Mesendoderm (in vitro differentiated cells): ENCODE measurements at regions not wholly inside any gene's neighbourhood (a gene's known extent, or its start where the extent isn't known, plus 50 kb on each side); places are given as distances from the start of the nearest gene placed in this dataset.

ENCODE experiments used
- DNase-seq: peaks from one replicate; pipeline ENCODE4 v3.0.0; 2013
- H2AK5ac ChIP-seq: 2 replicates; pipeline ENCODE4 v1.6.1; 2013; ENCODE audit warnings: low read length, inconsistent platforms
- H2BK120ac ChIP-seq: 2 replicates; pipeline ENCODE4 v1.6.1; 2013; ENCODE audit warnings: low read depth, mild to moderate bottlenecking, low read length, moderate library complexity, mixed read lengths
- H2BK15ac ChIP-seq: replicated peaks from 2 replicates; pipeline ENCODE4 v1.6.1; 2013; ENCODE audit warnings: low read depth, mild to moderate bottlenecking, moderate library complexity
- H2BK5ac ChIP-seq: 2 replicates; pipeline ENCODE4 v1.6.1; 2013; ENCODE audit warnings: low read length, inconsistent platforms
- H3K18ac ChIP-seq: 2 replicates; pipeline ENCODE4 v1.6.1; 2013; ENCODE audit warnings: mild to moderate bottlenecking, low read length, mixed read lengths
- H3K23ac ChIP-seq: one replicate; pipeline ENCODE4 v1.6.1; 2013; ENCODE audit warnings: low read length
- H3K27ac ChIP-seq: 2 replicates; pipeline ENCODE4 v1.5.1; 2013; ENCODE audit warnings: low read depth, mild to moderate bottlenecking, inconsistent platforms, low read length, moderate library complexity
- H3K27me3 ChIP-seq: 2 replicates; pipeline ENCODE4 v1.6.1; 2013; ENCODE audit warnings: low read length, control low read depth, mild to moderate bottlenecking, inconsistent platforms; ENCODE audit not compliant: insufficient read depth, poor library complexity
- H3K36me3 ChIP-seq: 2 replicates; pipeline ENCODE4 v1.6.1; 2013; ENCODE audit warnings: low read length, inconsistent platforms; ENCODE audit not compliant: control insufficient read depth, insufficient read depth
- H3K4ac ChIP-seq: one replicate; pipeline ENCODE4 v1.6.1; 2013; ENCODE audit warnings: low read depth, mild to moderate bottlenecking, low read length, moderate library complexity
- H3K4me1 ChIP-seq: 2 replicates; pipeline ENCODE4 v1.6.1; 2013; ENCODE audit warnings: low read depth, low read length, inconsistent platforms; ENCODE audit not compliant: control insufficient read depth
- H3K4me2 ChIP-seq: 2 replicates; pipeline ENCODE4 v1.6.1; 2013; ENCODE audit warnings: low read length
- H3K4me3 ChIP-seq: 2 replicates; pipeline ENCODE4 v1.5.1; 2013; ENCODE audit warnings: mild to moderate bottlenecking, low read length
- H3K56ac ChIP-seq: one replicate; pipeline ENCODE4 v1.6.1; 2013; ENCODE audit warnings: low read length
- H3K79me1 ChIP-seq: 2 replicates; pipeline ENCODE4 v1.6.1; 2013; ENCODE audit warnings: low read length, inconsistent platforms
- H3K79me2 ChIP-seq: 2 replicates; pipeline ENCODE4 v1.6.1; 2013; ENCODE audit warnings: mild to moderate bottlenecking, low read length; ENCODE audit not compliant: control insufficient read depth, insufficient read depth
- H3K9ac ChIP-seq: 2 replicates; pipeline ENCODE4 v1.6.1; 2013; ENCODE audit warnings: low read length, inconsistent platforms
- H4K5ac ChIP-seq: one replicate; pipeline ENCODE4 v1.6.1; 2013; ENCODE audit warnings: low read length
- H4K8ac ChIP-seq: one replicate; pipeline ENCODE4 v1.6.1; 2013; ENCODE audit warnings: low read depth, mild to moderate bottlenecking, control low read depth, low read length, moderate library complexity
- WGBS: extraction: QIAGEN DNeasy Blood & Tissue Kit; methylation state at CpG from one replicate; pipeline ENCODE4 v1.1.7; 2013; ENCODE audit warnings: low lambda C conversion rate, missing lambda C conversion rate; ENCODE audit not compliant: insufficient coverage; ENCODE audit errors: extremely low coverage; 5-methylcytosine and 5-hydroxymethylcytosine counted together

GRCh38 chr1:157409927-157410326 is 142.4 kb downstream of the FCRL5 start:
- Histone ChIP-seq H2BK15ac (no peak overlapping the region), H3K4ac (no peak overlapping the region), H3K9ac (no peak overlapping the region), H3K18ac (no peak overlapping the region), H2BK5ac (no peak overlapping the region), H3K23ac (no peak overlapping the region), H4K8ac (no peak overlapping the region), H3K36me3 (no peaks in the 10 kb centered on the region), H2BK120ac (no peak overlapping the region), H2AK5ac (no peak overlapping the region), H3K4me2 (no peak overlapping the region), H3K27me3 (no peaks in the 10 kb centered on the region), H4K5ac (no peak overlapping the region), H3K79me1 (no peaks in the 10 kb centered on the region), H3K4me1 (peaks cover 4% of the 10 kb centered on the region), H3K4me3 (no peak overlapping the region), H3K79me2 (no peaks in the 10 kb centered on the region), H3K27ac (no peak overlapping the region), H3K56ac (no peak overlapping the region)
- no CpG with 5 or more reads among the region's 6 CpGs for WGBS
- DNase-seq = no peak

DNA sequence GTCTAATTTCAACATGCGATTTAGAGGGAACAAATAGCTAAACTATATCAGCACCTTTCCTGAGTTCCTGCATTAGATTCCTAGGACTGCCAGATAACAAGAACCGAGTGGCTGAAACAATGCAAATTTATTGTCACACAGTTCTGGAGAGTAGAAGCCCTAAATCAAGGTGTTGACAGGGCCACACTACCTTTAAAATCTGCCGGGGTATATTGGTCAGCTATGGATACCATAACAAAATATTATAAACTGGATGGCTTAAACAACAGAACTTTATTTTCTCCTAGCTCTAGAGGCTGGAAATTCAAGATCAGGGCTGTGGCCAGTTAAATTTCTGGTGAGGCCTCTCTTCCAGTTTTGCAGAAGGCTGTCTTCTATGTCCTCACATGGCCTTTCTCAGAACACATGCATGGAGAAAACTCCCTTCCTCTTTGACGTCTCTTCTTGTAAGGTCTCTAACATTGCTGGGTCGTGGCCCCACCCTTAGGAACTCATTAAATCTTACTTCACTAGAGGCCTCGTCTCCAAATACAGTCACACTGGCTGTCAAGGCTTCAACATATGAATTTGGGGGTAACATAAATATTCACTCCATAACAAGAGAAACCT is 144.3 kb downstream of the FCRL5 start:
- WGBS = no CpG with 5 or more reads among the region's 6 CpGs
- H3K79me2 ChIP-seq = no peaks in the 10 kb centered on the region
- no peaks in the 10 kb centered on the region for H3K36me3 ChIP-seq
- H2AK5ac ChIP-seq = no peak overlapping the region
- H2BK5ac ChIP-seq = no peak overlapping the region
- no peak overlapping the region for H3K4ac ChIP-seq
- no peak overlapping the region for H3K56ac ChIP-seq
- no peak overlapping the region for H3K4me2 ChIP-seq
- H3K23ac ChIP-seq = no peak overlapping the region
- H3K4me1 ChIP-seq = peaks cover 6% of the 10 kb centered on the region
- H3K79me1 ChIP-seq = no peaks in the 10 kb centered on the region
- H3K27me3 ChIP-seq = no peaks in the 10 kb centered on the region
- H4K5ac ChIP-seq = no peak overlapping the region
- H3K27ac ChIP-seq = no peak overlapping the region
- H3K9ac ChIP-seq = no peak overlapping the region
- H4K8ac ChIP-seq = no peak overlapping the region
- H3K4me3 ChIP-seq = no peak overlapping the region
- no peak overlapping the region for H2BK15ac ChIP-seq
- H2BK120ac ChIP-seq = no peak overlapping the region
- no peak for DNase-seq
- no peak overlapping the region for H3K18ac ChIP-seq

DNA sequence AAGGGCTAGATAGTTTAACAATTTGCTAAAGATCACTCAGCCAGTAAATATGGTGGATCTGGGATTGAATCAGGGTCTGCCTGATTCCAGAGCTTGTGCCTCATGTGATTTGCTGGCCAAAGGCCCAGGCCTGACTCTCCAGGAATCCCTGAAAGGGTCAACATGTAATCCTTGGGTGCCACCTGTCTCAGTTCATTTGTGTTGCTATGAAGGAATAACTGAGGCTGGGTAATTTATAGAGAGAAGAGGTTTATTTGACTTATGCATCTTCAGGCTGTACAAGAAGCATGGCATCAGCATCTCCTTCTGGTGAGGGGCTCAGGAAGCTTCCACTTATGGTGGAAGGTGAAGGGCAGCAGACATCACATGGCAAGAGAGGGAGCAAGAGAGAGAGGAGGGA is 144.9 kb downstream of the FCRL5 start:
- no peak overlapping the region for H4K8ac ChIP-seq
- DNase-seq = no peak
- no peak overlapping the region for H3K27ac ChIP-seq
- H4K5ac ChIP-seq = no peak overlapping the region
- H3K18ac ChIP-seq = no peak overlapping the region
- no peaks in the 10 kb centered on the region for H3K27me3 ChIP-seq
- H3K36me3 ChIP-seq = no peaks in the 10 kb centered on the region
- no peak overlapping the region for H3K4me2 ChIP-seq
- H3K4me1 ChIP-seq = peaks cover 6% of the 10 kb centered on the region
- H3K79me1 ChIP-seq = no peaks in the 10 kb centered on the region
- no peak overlapping the region for H3K4me3 ChIP-seq
- H2BK5ac ChIP-seq = no peak overlapping the region
- no peak overlapping the region for H3K9ac ChIP-seq
- H2BK120ac ChIP-seq = no peak overlapping the region
- H3K23ac ChIP-seq = no peak overlapping the region
- no peak overlapping the region for H3K4ac ChIP-seq
- no peak overlapping the region for H2BK15ac ChIP-seq
- no peak overlapping the region for H2AK5ac ChIP-seq
- H3K79me2 ChIP-seq = no peaks in the 10 kb centered on the region
- H3K56ac ChIP-seq = no peak overlapping the region

- H3K4me2 ChIP-seq = no peak overlapping the region
- no peak overlapping the region for H2BK15ac ChIP-seq
- no peak overlapping the region for H2BK5ac ChIP-seq
- H3K9ac ChIP-seq = no peak overlapping the region
- peaks cover 3% of the 10 kb centered on the region for H3K4me1 ChIP-seq
- H4K8ac ChIP-seq = no peak overlapping the region
- H2AK5ac ChIP-seq = no peak overlapping the region
- no peak overlapping the region for H3K23ac ChIP-seq
- no peak overlapping the region for H2BK120ac ChIP-seq
- no peak overlapping the region for H3K18ac ChIP-seq
- no peaks in the 10 kb centered on the region for H3K36me3 ChIP-seq
- no peak overlapping the region for H3K4ac ChIP-seq
- no peaks in the 10 kb centered on the region for H3K79me2 ChIP-seq
- no peak overlapping the region for H3K4me3 ChIP-seq
- no peaks in the 10 kb centered on the region for H3K27me3 ChIP-seq
- no peak overlapping the region for H3K56ac ChIP-seq
- H3K79me1 ChIP-seq = no peaks in the 10 kb centered on the region
- H3K27ac ChIP-seq = no peak overlapping the region
- no peak for DNase-seq
- no CpG with 5 or more reads among the region's 4 CpGs for WGBS
- H4K5ac ChIP-seq = no peak overlapping the region
Observed at GRCh38 chr1:157405662-157406061, 146.7 kb downstream of the FCRL5 start.

DNA sequence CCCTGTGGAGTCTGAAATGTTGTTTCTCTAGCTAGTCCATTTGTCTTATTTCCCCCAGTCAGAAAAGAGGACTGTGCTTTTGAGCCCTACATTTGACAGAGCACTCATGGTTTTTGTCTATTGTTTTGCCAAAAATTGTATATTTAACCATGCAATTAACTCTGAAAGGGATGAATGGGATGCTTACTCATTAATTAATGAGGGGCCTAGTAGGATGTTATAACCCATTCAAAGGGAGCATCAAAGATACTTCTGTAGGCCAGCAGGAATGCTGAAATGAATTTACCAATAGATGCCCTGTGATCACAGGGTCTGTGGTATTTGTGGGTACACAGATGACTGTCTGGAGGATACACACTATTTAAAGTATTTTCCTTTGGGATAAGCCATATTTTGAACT is 147.7 kb downstream of the FCRL5 start:
- Histone ChIP-seq H3K56ac (no peak overlapping the region), H3K18ac (no peak overlapping the region), H3K79me1 (no peaks in the 10 kb centered on the region), H3K36me3 (no peaks in the 10 kb centered on the region), H3K79me2 (no peaks in the 10 kb centered on the region), H2BK120ac (no peak overlapping the region), H3K4ac (no peak overlapping the region), H4K8ac (no peak overlapping the region), H2BK15ac (no peak overlapping the region), H3K4me3 (no peak overlapping the region), H4K5ac (no peak overlapping the region), H3K27me3 (no peaks in the 10 kb centered on the region), H3K23ac (no peak overlapping the region), H3K4me2 (no peak overlapping the region), H3K27ac (no peak overlapping the region), H2AK5ac (no peak overlapping the region), H2BK5ac (no peak overlapping the region), H3K9ac (no peak overlapping the region), H3K4me1 (peaks cover 5% of the 10 kb centered on the region)
- no peak for DNase-seq

- no CpG with 5 or more reads among the region's 3 CpGs for WGBS
- Histone ChIP-seq H2AK5ac (no peak overlapping the region), H3K79me2 (no peaks in the 10 kb centered on the region), H4K5ac (no peak overlapping the region), H3K4me3 (no peak overlapping the region), H3K4ac (no peak overlapping the region), H3K79me1 (no peaks in the 10 kb centered on the region), H3K27ac (no peak overlapping the region), H3K18ac (no peak overlapping the region), H2BK15ac (no peak overlapping the region), H3K23ac (no peak overlapping the region), H2BK120ac (no peak overlapping the region), H3K9ac (no peak overlapping the region), H3K27me3 (no peaks in the 10 kb centered on the region), H2BK5ac (no peak overlapping the region), H4K8ac (no peak overlapping the region), H3K4me1 (peaks cover 9% of the 10 kb centered on the region), H3K36me3 (no peaks in the 10 kb centered on the region), H3K56ac (no peak overlapping the region), H3K4me2 (no peak overlapping the region)
- no peak for DNase-seq
Observed at GRCh38 chr1:157404063-157404501, 148.2 kb downstream of the FCRL5 start.
